Forelimb muscle (tissue), 1 donor: ENCODE measurements at regions not wholly inside any gene's neighbourhood (a gene's known extent, or its start where the extent isn't known, plus 50 kb on each side); places are given as distances from the start of the nearest gene placed in this dataset.

Experiments used
- DNase-seq: peaks from one replicate; pipeline ENCODE4 v3.0.0-alpha.2; 2013; ENCODE audit warnings: low read depth

DNA sequence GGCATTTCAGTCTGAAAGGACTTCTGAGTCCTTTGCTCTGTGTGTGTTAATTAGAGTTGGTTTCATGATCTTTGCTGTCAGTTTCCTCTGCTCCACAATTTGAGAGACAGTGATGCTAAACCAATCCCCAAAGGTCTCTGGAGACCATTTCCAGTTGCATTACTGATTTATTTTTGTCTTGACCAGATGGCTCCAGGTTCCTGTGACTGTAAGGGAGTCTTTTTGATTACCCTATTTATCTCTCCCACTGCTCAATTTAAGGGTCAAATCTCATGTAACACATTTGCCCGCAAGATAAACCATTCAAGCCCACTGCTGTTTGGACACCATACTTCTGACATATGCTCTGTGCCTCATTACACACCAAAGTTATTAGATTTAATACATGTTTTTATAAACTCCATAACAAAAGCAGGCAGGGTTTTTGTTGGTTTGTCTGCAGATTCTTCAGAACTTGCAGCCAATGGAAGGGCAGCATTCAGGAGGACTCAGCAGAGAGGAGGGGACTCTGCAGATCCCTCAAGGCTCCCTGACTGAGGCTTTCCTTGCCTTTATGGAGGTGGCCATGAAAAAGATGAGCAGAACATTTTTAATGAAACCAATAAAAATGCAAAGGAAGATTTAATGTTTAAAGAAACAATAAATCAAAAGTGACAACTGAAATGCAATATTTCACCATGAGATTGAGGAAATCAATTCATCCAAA is 889.3 kb upstream of the CELF4 start:
- no peak for DNase-seq

DNA sequence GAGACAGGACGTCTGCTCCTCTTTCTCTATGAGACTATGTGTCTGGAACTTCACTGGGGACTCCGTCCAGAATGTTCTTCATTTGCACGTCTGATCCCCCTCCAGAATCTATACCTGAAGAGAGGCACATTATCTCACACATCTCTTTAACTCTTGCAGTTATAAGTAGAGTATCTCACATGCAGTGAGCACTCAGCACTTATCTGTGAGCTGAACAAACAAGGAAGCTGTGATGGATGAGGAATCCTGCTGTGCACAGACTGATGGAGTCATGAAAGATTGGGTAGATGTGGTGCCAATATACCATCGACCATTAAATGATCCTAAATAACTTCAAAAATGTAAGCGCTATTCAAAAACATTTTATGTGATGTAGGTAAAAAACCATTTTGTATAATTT is 888.3 kb upstream of the CELF4 start:
- no peak for DNase-seq

DNA sequence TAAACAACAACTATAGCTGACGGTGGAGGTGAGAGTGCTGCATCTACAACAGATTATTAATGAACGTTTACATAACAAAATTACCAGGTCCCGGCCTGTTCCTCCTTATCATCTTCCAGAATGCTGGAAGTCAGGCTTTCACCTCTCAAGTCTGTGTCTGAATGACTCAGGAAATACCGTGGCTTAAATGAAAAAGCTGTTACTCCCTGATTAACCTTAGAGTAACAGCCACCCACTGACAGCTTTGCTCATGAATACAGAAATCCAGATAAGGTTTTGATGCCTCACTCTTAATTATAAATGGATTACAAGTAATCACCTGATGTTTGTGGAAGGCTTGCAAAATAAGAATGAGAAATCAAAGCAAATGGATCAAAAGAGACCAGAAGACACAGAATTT is 885.3 kb upstream of the CELF4 start:
- DNase-seq, result no peak

GRCh38 chr18:38445804-38446145 is 880.2 kb upstream of the CELF4 start:
- no peak for DNase-seq

GRCh38 chr18:38444971-38445803 is 879.6 kb upstream of the CELF4 start:
- no peak for DNase-seq

GRCh38 chr18:38427736-38428135 is 862.1 kb upstream of the CELF4 start:
- no peak for DNase-seq

DNA sequence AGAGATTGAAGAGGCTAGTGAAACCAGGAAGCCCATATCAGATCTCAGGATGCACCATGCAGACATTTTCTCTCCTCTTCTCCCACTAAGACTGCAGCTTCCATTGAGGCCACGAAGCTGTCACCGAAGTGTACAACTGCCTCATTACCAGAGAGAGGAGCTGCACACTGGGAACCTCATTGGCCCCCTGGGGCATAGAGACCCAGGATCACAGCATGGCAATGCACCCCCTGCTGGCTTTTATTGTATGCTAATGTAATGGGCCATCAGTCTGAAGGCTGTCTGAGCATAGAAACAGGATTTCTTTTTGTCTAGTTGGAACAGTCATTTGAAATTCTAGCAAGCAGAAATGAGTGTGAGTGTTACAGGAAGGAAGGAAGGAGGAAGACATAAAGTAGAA is 861.6 kb upstream of the CELF4 start:
- no peak for DNase-seq

DNA sequence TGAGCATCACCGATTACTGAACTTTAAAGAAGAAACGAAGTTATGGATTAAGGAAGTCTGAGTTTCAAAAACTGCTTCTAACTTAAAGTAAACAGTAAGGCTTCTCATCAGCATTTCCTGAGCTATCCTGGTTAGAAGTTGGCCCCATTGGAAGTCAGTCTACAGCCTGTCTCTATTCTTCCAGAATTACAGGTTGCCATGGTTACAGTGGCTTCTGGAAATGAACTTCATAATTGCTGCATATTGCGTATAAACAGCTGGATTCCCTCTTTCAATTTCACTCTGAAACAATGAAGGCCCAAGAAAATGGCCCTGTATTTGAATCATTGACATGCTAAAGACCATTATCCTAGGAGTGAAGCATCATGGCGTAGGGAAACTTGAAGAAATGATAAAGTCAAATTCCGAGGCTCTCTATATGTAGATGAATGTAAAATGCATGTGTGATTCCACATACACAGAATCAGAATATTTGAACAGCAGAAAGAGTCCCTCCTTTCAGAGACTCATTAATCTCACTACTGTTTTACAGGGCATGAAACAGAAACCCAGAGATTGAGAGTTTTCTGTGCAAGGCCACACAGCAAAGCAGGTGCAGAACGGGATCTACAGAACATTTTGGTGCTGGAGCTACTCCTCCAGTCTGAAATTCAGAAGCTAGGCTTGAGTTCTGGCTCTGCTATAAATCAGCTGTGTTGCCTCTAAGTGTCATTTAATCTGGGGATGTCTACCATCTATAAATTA is 856.4 kb upstream of the CELF4 start:
- DNase-seq, result no peak

GRCh38 chr18:38421021-38421420 is 855.4 kb upstream of the CELF4 start:
- no peak for DNase-seq

DNA sequence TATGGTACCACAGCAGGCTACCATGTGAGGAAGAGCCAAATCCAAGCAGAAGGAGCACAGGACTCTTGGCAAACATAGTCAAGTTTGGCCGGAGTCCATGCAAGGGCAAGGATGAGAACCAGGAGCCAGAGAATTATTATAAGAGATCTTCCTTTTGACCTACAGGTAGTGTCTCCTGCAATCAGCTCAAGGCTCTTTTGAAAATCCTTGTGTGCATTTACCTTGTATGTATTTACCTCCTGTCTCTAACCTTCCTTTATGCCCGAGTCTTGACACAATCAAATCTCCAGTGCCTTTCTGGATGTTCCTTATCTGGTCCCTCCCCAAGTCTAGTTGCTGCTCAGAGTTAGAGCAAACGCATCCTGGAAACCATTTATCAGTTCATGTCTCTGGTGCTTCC is 855.0 kb upstream of the CELF4 start:
- DNase-seq, result no peak

DNA sequence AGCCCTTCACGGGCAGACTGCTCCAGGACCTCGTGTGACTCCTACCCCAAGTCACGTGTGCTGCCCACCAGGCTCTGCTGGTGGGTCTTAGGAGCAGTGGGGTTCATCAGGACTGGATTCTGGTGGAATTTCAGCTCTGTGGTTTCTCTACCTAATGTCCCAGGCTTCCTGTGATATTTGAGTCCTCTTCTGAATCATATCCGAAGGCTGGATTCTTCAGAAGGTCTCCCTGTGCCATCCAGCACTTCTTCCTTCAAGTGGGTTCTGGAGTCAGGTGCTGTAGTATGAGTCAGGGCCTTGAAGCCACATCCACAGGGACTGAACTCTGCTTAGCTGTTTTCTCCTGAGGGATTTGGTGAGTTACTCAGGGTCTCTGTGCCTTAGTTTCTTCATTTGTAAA is 850.2 kb upstream of the CELF4 start:
- no peak for DNase-seq

- DNase-seq, result no peak
These were observed 847.6 kb upstream of the CELF4 start for GRCh38 chr18:38413193-38413592.

GRCh38 chr18:38406607-38407006 is 841.0 kb upstream of the CELF4 start:
- DNase-seq, result no peak

GRCh38 chr18:38402509-38402908 is 836.9 kb upstream of the CELF4 start:
- no peak for DNase-seq

DNA sequence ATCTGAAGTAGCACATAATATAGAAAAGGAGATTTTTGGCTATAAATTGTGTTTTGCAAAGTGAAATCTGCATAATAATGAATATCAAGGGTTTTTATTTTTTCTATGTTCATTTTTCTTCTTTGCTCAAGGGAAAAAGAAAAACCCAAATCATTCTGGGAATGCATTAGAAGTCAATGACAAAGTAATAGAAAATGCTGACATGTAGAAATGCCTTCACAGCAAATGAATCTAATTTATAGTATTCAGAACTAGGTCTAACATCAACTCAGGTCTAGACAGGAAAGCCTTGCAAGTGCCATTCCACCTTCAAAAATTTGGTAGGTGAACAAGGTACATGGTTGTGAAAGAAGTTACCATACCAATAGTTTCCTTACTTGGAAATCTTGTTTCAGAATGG is 831.5 kb upstream of the CELF4 start:
- DNase-seq, result no peak

DNA sequence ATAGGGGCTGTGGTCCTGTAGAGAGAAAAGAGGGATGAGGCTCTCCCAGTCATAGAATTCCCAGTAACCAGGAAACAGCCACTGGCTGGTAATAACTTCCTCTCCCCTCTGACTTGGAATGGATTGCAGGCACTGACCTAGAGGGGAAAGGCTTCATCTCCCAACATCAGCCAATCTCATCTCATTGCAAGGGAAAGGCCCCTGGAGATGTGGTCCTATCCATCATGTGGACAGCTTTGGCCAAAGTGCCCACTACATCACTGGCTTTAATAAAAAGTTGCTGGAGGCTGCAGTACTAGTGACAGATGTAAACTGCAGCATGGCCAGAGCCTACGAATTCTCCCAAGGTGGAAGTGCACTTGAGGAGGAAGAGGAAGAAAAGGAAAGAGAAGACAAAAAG is 820.5 kb upstream of the CELF4 start:
- DNase-seq, result no peak

GRCh38 chr18:38369772-38370690 is 804.4 kb upstream of the CELF4 start:
- no peak for DNase-seq

DNA sequence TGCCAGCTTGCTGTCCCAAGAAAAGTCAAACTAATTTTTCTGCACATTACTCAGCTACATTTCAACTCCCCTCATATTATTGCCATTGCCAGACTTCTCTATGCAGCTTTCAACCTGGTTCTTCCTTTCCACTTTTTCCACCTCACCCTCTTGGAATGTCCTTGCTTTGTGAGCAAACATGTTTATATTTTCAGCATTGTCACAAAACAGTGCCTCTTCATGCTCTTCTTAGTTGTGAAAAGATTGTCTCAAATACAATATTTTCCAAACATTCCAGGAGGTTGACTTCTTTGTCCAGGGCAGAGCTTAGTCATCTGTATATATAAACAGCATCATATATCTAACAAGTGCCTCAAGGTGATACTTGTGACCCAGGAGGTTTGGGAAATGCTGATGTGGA is 803.3 kb upstream of the CELF4 start:
- DNase-seq, result no peak

DNA sequence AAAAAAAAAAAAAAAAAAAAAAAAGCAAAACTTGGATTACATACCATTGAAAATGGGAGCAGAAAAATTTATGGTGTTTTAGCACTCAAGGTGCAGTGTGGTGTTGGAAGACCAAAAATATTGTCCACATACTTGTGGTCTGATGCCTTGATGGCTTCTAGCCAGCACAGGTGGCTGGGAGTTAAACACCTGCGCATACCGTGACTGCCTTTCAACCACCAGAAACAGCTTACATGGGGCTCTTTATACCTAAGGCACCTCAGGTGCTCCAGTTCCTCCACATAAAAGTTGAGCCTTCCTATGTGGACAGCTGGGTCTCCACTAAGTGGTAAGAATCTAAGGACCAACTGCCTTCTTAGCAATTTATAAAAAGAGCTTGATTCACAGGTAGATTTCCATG is 802.6 kb upstream of the CELF4 start:
- DNase-seq, result no peak

GRCh38 chr18:38367473-38367872 is 801.9 kb upstream of the CELF4 start:
- no peak for DNase-seq

DNA sequence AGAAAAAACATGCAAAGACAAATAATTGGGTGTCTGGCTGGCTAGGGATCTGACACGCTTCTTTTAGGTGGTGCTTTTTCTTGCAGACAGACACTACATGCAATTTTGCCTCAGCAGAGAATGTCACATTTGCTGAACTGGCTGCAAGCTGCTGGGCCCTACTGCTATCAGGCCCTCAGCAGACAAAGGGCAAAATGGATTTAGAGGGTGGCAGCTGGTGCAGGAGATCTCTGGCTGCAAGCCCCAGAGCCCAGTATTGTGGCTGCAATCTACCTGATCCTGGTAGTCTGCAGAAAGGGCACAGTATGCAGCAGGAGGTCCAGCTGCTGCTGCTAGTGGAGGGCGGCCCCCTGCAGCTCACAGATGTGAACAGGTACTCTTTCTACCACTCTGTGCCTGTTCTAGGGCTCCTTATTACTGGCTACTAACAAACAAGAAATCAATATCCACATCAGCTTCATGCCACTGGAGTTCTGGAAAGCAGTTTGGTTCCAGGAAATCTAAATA is 796.7 kb upstream of the CELF4 start:
- no peak for DNase-seq
